ENCODE measurements at regions not wholly inside any gene's neighbourhood (a gene's known extent, or its start where the extent isn't known, plus 50 kb on each side); places are given as distances from the start of the nearest gene placed in this dataset.

GRCh38 chr6:24076011-24076410 is 50.0 kb upstream of the NRSN1 start:
- Mint-ChIP-seq H3K4me1 (no peaks in the 10 kb centered on the region), H3K27ac (no peak overlapping the region), H3K9me3 (ENCODE audit: low read depth) (no peaks in the 10 kb centered on the region), H3K27me3 (no peaks in the 10 kb centered on the region), H3K36me3 (ENCODE audit: low read depth) (no peaks in the 10 kb centered on the region), H3K4me3 (no peak overlapping the region)
- ChIA-PET CTCF (no interaction called here), POLR2A (no interaction called here)
- ATAC-seq (no peak), DNase-seq (no peak)
- intact Hi-C loops (cut with DNase I, micrococcal nuclease), result no loop called here

All from activated CD4-positive, alpha-beta T cell treated with anti-CD3 and anti-CD28 coated beads for 36 hours (primary cell).